ENCODE measurements at regions not wholly inside any gene's neighbourhood (a gene's known extent, or its start where the extent isn't known, plus 50 kb on each side); places are given as distances from the start of the nearest gene placed in this dataset.
"Not testable (repeated sequence)": the region's sequence is repeated elsewhere in the genome, so short reads cannot be mapped to it uniquely, and the experiment has no call there.

DNA sequence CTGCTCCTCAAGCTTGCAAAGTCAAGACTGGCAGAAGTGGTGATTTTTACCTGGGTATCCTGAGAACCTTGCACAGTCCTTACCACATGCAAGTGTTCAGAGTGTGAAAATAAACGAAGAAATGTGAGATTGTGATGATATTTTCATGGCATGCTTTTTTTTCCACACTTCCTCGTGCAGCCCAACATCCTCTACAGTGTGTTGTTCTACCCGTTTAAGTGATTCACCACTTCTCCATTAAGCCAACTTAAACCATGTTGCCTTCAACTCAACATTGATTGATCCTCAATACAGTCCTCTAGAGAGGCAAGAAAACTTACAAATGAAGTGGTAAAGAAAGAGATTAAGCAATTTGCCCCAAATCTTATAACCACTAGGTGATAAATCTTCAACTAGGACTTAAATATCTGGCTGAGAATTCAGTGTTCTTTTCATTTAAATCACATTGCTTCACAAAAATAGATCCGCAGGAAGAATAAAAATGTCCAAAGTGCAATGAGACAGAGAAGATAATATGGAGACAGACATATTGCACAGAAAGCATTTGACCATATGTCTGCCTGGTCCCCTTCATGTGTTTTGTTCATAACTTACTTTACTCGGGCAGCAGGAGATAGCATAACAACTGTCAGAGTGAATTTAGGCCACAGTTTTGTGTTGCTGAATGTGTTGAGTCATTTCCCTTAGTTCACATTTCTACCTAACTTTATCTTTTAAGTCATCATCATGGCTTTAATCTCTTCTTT lies 75.8 kb upstream of the PARP8 start:
- DNase-seq, result not testable (repeated sequence)

DNA sequence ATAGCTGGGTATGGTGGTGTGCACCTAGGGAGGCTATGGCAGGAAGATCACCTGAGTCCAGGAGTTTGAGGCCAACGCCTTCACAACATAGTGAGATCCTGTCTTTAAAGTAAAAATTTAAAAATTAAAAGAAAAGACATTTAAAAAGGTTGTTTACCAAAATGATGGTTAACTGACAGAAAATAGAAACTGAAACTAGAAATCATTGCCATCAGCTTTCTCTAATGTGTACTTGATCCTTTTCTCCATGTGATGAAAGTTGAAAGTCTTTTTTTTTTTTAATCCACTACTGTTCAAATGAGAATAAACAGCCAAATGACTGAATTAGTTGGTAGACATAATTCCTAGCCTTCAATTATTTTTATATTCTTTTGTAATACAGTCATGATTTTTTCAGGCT lies 75.1 kb upstream of the PARP8 start:
- DNase-seq, result not testable (repeated sequence)

DNA sequence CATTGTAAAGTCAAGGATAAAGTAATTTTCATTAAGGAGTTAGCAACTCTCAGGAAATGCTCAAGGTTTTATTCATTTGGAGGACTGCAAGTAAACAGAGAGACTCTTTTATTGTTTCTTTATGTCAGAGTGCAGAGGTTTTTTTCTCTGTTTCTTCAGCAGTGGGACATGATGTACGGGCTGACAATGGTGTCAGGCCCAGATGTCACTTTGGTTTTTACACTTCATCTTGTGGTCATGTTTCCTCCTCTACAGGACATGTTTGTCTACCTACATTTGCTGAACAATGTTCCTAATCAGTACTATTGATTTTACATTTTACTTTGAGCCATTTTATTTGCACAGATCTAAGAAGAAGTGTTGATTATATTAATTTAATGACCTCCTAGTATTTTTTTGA lies 72.8 kb upstream of the PARP8 start:
- no peak for DNase-seq

DNA sequence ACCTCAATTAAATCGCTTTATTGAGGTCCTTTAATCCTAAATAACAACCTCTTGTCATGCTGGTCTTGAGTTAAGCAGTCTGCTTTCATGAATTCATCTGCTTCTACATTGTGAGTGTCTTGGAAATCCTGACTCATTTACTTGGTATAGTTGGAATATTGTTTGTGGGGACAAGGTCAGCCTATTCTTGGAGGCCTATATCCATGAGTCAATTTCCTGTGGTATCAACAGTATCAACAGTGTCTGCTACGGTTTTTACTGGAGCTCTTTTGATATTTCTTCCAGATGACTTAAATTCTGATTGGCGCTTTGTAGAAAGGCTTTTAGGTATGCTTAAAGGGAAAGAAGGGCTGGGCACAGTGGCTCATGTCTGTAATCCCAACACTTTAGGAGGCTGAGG lies 71.2 kb upstream of the PARP8 start:
- DNase-seq, result no peak

DNA sequence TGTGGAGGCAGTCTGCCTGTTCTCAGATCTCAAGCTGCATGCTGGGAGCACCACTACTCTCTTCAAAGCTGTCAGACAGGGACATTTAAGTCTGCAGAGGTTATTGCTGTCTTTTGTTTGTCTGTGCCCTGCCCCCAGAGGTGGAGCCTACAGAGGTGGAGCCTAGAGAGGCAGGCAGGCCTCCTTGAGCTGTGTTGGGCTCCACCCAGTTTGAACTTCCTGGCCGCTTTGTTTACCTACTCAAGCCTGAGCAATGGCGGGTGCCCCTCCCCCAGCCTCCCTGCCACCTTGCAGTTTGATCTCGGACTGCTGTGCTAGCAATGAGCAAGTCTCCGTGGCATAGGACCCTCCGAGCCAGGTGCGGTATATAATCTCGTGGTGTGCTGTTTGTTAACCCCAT lies 64.9 kb upstream of the PARP8 start:
- DNase-seq, result not testable (repeated sequence)

DNA sequence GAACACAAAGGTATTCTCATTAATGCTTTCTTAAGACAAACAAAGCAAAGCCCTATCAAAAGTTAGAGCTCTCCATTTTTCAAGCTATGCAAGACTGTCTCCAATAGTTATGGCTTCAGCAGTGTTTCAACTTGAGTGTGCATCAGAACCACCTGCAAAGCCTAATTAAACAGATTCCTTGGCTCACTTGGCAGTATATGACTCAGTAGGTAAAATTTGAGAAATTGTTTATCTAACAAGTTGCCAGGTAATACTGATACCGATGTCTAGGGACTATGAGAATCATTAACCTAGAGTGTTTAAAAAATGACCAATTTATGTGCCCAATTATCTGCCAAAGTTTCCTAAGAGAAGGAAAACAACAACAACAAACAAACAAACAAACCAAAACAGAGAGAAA lies 60.3 kb upstream of the PARP8 start:
- no peak for DNase-seq

DNA sequence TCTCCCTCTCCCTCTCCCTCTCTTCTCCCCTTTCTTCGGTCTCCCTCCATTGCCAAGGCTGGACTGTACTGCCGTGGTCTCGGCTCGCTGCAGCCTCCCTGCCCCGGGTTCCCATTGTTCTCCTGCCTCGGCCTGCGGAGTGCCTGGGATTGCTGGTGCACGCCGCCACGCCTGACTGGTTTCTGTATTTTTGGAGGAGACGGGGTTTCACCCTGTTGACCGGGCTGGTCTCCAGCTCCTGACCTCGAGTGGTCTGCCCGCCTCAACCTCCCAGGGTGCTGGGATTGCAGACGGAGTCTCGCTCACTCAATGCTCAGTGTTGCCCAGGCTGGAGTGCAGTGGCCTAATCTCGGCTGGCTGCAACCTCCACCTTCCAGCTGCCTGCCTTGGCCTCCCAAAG lies 59.0 kb upstream of the PARP8 start:
- DNase-seq, result not testable (repeated sequence)

DNA sequence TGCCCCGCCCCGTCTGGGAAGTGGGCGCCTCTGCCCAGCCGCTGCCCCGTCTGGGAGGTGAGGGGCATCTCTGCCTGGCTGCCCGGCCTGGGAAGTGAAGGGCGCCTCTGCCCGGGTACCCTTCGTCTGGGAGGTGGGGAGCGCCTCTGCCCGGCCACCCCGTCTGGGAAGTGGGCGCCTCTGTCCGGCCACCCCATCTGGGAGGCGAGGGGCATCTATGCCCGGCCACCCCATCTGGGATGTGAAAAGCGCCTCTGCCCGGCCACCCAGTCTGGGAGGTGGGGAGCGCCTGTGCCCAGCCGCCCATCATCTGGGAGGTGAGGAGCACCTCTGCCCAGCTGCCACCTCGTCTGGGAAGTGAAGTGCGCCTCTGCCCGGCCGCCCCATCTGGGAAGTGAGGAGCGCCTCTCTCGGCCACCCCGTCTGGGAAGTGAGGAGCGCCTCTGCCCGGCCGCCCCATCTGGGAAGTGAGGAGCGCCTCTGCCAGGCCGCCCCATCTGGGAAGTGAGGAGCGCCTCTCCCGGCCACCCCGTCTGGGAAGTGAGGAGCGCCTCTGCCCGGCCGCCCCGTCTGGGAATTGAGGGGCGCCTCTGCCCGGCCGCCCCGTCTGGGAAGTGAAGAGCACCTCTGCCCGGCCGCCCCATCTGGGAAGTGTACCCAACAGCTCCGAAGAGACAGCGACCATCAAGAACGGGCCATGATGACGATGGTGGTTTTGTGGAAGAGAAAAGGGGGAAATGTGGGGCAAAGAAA lies 58.3 kb upstream of the PARP8 start:
- not testable (repeated sequence) for DNase-seq

DNA sequence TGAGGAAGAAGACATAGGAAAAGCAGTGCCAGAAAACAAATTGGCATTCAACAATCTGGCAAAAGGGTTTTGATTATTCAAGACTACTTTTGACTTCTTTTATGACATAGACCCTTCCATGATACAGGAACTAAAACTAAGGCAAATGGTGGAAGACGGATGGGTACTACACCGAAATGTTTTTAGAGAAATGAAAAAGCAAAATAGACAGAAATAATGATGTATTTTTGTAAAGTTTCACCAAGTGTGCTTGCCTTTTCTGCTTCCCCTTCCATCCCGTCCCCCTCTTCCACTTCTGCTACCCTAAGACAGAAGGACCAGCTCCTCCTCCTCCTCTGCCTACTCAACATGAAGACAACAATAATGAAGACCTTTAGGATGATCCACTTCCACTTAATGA lies 53.4 kb upstream of the PARP8 start:
- not testable (repeated sequence) for DNase-seq

Measured in midbrain (tissue), 1 donor.